Left ventricle myocardium inferior (tissue), 1 donor: ENCODE measurements at regions not wholly inside any gene's neighbourhood (a gene's known extent, or its start where the extent isn't known, plus 50 kb on each side); places are given as distances from the start of the nearest gene placed in this dataset.

Experiments used
- DNase-seq: peaks from one replicate; pipeline ENCODE4 v3.0.0-alpha.2; 2020
- H3K27ac ChIP-seq: fragments of 200-600 bp; replicated peaks from 2 replicates; pipeline ENCODE4 v1.8.0; 2021
- H3K27me3 ChIP-seq: fragments of 200-600 bp; 2 replicates; pipeline ENCODE4 v1.8.0; 2021; ENCODE audit warnings: low read depth
- H3K36me3 ChIP-seq: fragments of 200-600 bp; 2 replicates; pipeline ENCODE4 v1.8.0; 2021
- H3K4me1 ChIP-seq: fragments of 200-600 bp; 2 replicates; pipeline ENCODE4 v1.8.0; 2021
- H3K4me3 ChIP-seq: fragments of 200-600 bp; 2 replicates; pipeline ENCODE4 v1.8.0; 2021; ENCODE audit warnings: mild to moderate bottlenecking, moderate library complexity
- H3K9me3 ChIP-seq: fragments of 200-600 bp; replicated peaks from 2 replicates; pipeline ENCODE4 v1.8.0; 2021
- CTCF ChIP-seq: fragments of 200-600 bp; IDR thresholded peaks from 2 replicates; pipeline ENCODE4 v1.8.0; 2021; ENCODE audit warnings: antibody characterized with exemption, mild to moderate bottlenecking, borderline replicate concordance
- intact Hi-C: fragments of 100-400 bp; cut with micrococcal nuclease; formaldehyde crosslinking; loops from one replicate; pipeline ENCODE4 v1.11.0; 2022
- donor health status: DM: no; HTN: yes; CAD: no; lungs with severe emphysema.

GRCh38 chr2:150693556-150693955, 206.1 kb upstream of the RND3 start:
- Histone ChIP-seq H3K4me1 (peaks cover 5% of the 10 kb centered on the region), H3K36me3 (no peaks in the 10 kb centered on the region), H3K27me3 (no peaks in the 10 kb centered on the region), H3K9me3 (no peaks in the 10 kb centered on the region), H3K27ac (no peak overlapping the region), H3K4me3 (no peak overlapping the region)
- DNase-seq: no peak
- TF ChIP-seq CTCF: no peak
- intact Hi-C loops: no loop called here

GRCh38 chr2:150690870-150691269, 203.4 kb upstream of the RND3 start:
- Histone ChIP-seq H3K27me3 (no peaks in the 10 kb centered on the region), H3K9me3 (no peaks in the 10 kb centered on the region), H3K36me3 (no peaks in the 10 kb centered on the region), H3K4me3 (no peak overlapping the region), H3K27ac (no peak overlapping the region), H3K4me1 (no peaks in the 10 kb centered on the region)
- no peak for TF ChIP-seq CTCF
- intact Hi-C loops: no loop called here
- no peak for DNase-seq

- intact Hi-C loops: no loop called here
- TF ChIP-seq CTCF: no peak
Observed at GRCh38 chr2:150690261-150690660, 202.8 kb upstream of the RND3 start.

GRCh38 chr2:150689590-150689989, 202.1 kb upstream of the RND3 start:
- H3K9me3 ChIP-seq: no peaks in the 10 kb centered on the region
- H3K4me1 ChIP-seq: no peaks in the 10 kb centered on the region
- DNase-seq: no peak
- no peaks in the 10 kb centered on the region for H3K36me3 ChIP-seq
- intact Hi-C loops: no loop called here
- no peak overlapping the region for H3K4me3 ChIP-seq
- no peak overlapping the region for H3K27ac ChIP-seq
- no peak for TF ChIP-seq CTCF
- no peaks in the 10 kb centered on the region for H3K27me3 ChIP-seq

More at GRCh38 chr2:150690261-150690660, 202.8 kb upstream of the RND3 start:
- no peaks in the 10 kb centered on the region for H3K27me3 ChIP-seq
- no peak overlapping the region for H3K27ac ChIP-seq
- H3K4me1 ChIP-seq: no peaks in the 10 kb centered on the region
- H3K4me3 ChIP-seq: no peak overlapping the region
- no peaks in the 10 kb centered on the region for H3K36me3 ChIP-seq
- H3K9me3 ChIP-seq: no peaks in the 10 kb centered on the region
- no peak for DNase-seq

GRCh38 chr2:150688016-150688415, 200.5 kb upstream of the RND3 start:
- H3K27me3 ChIP-seq: no peaks in the 10 kb centered on the region
- no peaks in the 10 kb centered on the region for H3K36me3 ChIP-seq
- H3K4me3 ChIP-seq: no peak overlapping the region
- no peak for DNase-seq
- intact Hi-C loops: no loop called here
- no peak for TF ChIP-seq CTCF
- H3K9me3 ChIP-seq: no peaks in the 10 kb centered on the region
- H3K4me1 ChIP-seq: no peaks in the 10 kb centered on the region
- H3K27ac ChIP-seq: no peak overlapping the region

GRCh38 chr2:150686391-150686790, 198.9 kb upstream of the RND3 start:
- Histone ChIP-seq H3K4me3 (no peak overlapping the region), H3K9me3 (peaks cover 4% of the 10 kb centered on the region), H3K36me3 (no peaks in the 10 kb centered on the region), H3K4me1 (no peaks in the 10 kb centered on the region), H3K27me3 (no peaks in the 10 kb centered on the region), H3K27ac (no peak overlapping the region)
- TF ChIP-seq CTCF: no peak
- no peak for DNase-seq
- intact Hi-C loops: no loop called here
